Putamen (tissue), 1 donor: ENCODE measurements at regions not wholly inside any gene's neighbourhood (a gene's known extent, or its start where the extent isn't known, plus 50 kb on each side); places are given as distances from the start of the nearest gene placed in this dataset.
"Not testable (repeated sequence)": the region's sequence is repeated elsewhere in the genome, so short reads cannot be mapped to it uniquely, and the experiment has no call there.

ENCODE experiments used
- DNase-seq: peaks from one replicate; pipeline ENCODE4 v3.0.0-alpha.2; 2016; ENCODE audit warnings: low spot score

GRCh38 chr3:126292318-126293070 lies 64.7 kb downstream of the KLF15 start:
- no peak for DNase-seq

- DNase-seq: no peak
Measured at GRCh38 chr3:126291537-126291936, 65.7 kb downstream of the KLF15 start.

- DNase-seq: no peak
Measured at GRCh38 chr3:126291061-126291460, 66.1 kb downstream of the KLF15 start.

GRCh38 chr3:126290325-126290724 lies 66.9 kb downstream of the KLF15 start:
- DNase-seq: no peak

GRCh38 chr3:126289096-126289495 lies 68.1 kb downstream of the KLF15 start:
- no peak for DNase-seq

- peak; percentile 42 for DNase-seq
Measured at GRCh38 chr3:126288314-126288713, 68.9 kb downstream of the KLF15 start.

GRCh38 chr3:126287536-126288241 lies 69.5 kb downstream of the KLF15 start:
- DNase-seq: peak; percentile 77

GRCh38 chr3:126287171-126287535 lies 70.1 kb downstream of the KLF15 start:
- no peak for DNase-seq

GRCh38 chr3:126285369-126285768 lies 71.8 kb downstream of the KLF15 start:
- DNase-seq: no peak

GRCh38 chr3:126284258-126284904 lies 72.8 kb downstream of the KLF15 start:
- DNase-seq: no peak

- not testable (repeated sequence) for DNase-seq
Measured at GRCh38 chr3:126283651-126284050, 73.6 kb downstream of the KLF15 start.

GRCh38 chr3:126279853-126280252 lies 77.4 kb downstream of the KLF15 start:
- no peak for DNase-seq

- DNase-seq: no peak
Measured at GRCh38 chr3:126277629-126278378, 79.4 kb downstream of the KLF15 start.

- no peak for DNase-seq
Measured at GRCh38 chr3:126275620-126275904, 81.6 kb downstream of the KLF15 start.

GRCh38 chr3:126274735-126275619 lies 82.2 kb downstream of the KLF15 start:
- DNase-seq: no peak

GRCh38 chr3:126270145-126270811 lies 86.9 kb downstream of the KLF15 start:
- peak; percentile 75 for DNase-seq

- no peak for DNase-seq
Measured at GRCh38 chr3:126269354-126269753, 87.9 kb downstream of the KLF15 start.

- no peak for DNase-seq
Measured at GRCh38 chr3:126268866-126269265, 88.3 kb downstream of the KLF15 start.

GRCh38 chr3:126267976-126268615 lies 87.7 kb upstream of the ALDH1L1 start:
- no peak for DNase-seq

- DNase-seq: peak; percentile 74
Measured at GRCh38 chr3:126267169-126267975, 87.0 kb upstream of the ALDH1L1 start.
